HG02981 (cell line): ENCODE measurements at regions not wholly inside any gene's neighbourhood (a gene's known extent, or its start where the extent isn't known, plus 50 kb on each side); places are given as distances from the start of the nearest gene placed in this dataset.
A peak's percentile ranks its signal among the peaks of the same experiment; 100 is the strongest.

Source experiments
- ATAC-seq: cut with Tn5 transposase; IDR thresholded peaks from one replicate; pipeline ENCODE4 v1.9.1; 2021; ENCODE audit warnings: mild to moderate bottlenecking, moderate library complexity; ENCODE audit not compliant: unreplicated experiment

DNA sequence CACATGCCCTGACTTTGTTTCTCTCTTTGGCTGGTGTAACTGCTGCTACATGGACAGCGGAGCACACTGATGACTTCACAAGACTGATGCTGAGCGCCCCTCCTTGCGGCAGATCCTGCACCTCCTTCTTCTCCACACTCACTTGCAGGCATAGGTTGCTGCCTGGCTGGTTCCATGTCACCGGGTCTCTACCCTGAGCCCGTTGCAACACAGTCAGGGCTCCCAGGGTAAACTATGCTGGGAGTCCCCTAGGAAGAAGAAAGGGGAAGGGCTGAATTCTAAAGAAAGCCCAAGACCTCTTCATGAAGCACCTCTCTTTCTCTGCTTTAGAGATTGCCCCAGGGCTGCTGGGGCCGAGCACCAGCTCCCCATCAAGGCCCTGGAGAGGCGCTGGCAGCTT, 83.3 kb upstream of the DUSP22 start:
- no peak for ATAC-seq

DNA sequence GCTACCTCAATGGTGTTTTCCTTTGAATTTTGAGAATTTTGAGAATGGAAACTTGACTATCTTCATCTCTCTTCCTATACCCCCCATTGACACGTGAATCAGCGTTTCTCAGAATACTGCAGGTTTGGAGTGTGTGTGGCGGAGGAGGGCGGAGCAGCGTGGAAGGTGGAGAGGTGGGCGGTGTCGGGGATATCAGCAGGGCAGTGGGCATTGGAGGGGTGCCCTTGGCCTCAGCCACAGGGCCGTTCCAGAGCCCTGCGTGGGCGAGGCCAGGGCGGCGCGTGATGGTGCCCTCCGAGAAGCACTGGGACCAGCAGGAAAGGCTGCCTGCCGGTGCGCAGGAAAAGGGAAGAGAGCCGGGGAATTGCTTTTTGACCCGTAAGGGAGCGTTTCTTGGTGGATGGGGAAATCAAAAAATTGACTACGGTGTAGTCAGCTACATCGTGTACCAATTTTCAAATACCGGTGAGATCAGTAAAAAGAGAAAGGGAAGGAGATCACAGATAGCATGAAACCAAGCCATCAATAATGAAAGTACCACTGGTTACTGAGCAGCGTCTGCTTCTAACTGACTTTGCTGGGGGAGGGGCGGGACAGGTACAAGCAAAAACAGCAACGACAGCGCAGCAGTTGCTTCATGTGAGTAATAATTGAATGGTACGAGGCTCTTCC, 82.7 kb upstream of the DUSP22 start:
- ATAC-seq: peak; percentile 80

- no peak for ATAC-seq
Observed at GRCh38 chr6:210104-210456, 82.2 kb upstream of the DUSP22 start.

DNA sequence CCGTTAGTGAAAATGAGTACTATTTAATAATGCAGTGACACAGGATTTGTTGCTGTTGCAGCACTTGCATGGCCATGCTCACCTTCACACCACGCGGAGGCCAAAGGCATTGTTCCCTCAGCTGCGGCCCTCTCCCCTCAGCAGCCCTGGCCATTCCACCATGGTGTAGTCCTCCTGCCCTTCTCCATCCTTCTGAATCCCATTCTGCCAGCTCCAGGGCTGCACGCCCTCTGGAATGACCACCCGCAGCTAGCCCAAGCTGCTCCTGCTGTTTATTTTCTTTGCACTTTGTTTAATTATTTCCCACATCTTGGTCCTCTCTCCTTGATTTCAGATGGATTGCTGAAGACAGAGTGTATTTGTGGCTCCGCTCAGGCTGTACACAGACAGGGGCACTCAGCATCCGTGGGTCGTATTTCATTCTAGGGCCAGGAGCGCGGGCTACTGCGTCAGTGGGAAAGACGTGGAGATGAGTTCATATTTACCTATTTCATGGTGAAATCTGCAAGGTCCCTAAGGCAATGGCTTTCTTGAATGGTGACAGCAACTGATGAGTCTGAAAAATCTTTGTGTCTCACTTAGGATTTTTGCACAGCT, 81.4 kb upstream of the DUSP22 start:
- ATAC-seq: no peak

DNA sequence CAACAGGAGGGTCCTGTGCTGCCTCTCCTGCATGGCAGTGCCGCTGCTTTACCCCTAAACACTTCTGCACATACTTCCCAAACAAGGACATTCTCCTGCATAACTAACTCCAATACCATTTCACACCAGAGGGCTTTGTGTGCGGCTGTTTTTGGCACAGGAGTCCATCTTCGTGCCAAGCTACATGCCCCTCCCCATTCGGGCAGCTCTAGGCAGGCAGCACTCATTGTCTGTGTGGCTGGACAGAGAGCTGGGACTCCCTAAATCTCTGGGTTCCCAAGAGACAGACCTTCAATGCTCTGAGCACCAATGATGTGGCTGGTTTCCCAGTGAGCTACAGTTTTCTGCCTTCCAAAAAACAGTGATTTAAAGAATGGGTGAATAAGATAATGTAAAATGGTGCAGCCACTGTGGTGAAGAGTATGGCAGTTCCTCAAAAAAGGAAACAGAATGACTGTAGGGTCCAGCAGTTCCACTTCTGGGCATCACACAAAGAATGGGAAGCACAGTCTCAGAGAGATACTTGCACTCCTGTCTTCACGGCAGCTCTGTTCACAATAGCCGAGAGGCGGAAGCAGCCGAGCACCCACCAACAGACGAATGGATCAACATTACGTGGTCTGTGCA, 80.3 kb upstream of the DUSP22 start:
- ATAC-seq: no peak

GRCh38 chr6:213284-213683, 79.0 kb upstream of the DUSP22 start:
- ATAC-seq: no peak

GRCh38 chr6:214428-214827, 77.9 kb upstream of the DUSP22 start:
- ATAC-seq: no peak

DNA sequence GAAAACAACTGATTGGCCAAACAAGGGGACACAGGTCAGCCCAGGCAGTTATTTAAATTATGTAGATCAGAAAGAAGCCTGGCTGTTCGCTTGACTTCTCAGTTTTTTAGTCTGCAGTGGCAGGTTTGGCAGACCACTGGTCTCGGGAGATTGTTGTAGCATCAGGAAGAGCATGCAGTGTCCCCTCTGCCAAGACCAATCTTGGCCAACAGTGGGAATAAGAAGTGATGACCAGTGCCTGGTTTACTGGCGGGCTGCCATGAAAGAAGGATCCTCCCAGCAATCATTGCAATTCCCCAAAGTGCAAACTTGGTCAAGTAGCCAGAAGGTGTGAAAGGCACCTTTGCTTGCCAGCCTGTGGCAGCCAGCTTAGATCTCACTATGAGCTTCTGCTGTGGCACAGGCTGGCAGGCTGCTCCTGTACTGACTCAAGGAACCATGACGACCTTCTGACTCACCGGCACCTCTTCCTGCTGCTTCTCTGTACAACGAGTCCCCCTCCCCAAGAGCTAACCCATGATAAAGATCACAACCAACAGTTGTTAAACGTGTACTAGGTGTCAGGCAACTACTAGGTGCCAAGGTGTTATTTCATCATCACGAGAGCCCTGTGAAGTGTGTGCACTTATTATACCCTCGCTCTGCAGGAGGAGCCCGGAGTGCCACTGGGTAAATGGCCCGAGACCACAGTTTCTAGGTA, 76.8 kb upstream of the DUSP22 start:
- no peak for ATAC-seq

DNA sequence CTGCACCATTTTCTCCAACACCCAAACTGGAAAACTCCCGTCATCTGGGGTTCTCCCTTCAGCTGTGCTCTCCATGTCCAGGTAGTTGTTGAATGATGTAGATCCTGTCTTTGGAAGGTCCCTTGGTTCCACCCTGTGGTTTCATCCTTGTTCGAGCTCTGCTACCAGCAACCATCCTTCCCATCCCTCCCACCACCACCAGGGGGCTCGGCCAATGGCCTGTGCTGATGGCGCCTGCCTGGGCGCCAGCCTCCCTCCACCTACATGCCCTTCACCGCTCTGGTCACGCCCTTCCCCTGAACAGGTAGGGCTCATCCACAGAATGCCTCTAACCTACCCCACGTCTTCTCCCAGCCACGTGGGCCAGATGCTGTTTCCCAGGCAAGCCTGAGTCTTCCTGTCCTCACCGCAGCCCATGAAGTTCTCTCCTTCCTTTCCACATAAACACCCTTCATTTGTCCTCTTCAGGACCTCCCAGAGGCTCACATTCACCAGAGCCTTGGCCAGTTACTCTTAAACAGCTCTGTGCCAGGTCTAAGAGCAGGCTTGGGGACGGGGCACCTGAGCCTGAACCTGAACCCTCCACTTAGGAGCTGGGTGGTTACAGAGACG, 75.1 kb upstream of the DUSP22 start:
- no peak for ATAC-seq

GRCh38 chr6:218153-219018, 73.9 kb upstream of the DUSP22 start:
- ATAC-seq: peak; percentile 37

- peak; percentile 14 for ATAC-seq
Observed at GRCh38 chr6:219019-219570, 73.2 kb upstream of the DUSP22 start.

GRCh38 chr6:219641-220198, 72.6 kb upstream of the DUSP22 start:
- no peak for ATAC-seq

DNA sequence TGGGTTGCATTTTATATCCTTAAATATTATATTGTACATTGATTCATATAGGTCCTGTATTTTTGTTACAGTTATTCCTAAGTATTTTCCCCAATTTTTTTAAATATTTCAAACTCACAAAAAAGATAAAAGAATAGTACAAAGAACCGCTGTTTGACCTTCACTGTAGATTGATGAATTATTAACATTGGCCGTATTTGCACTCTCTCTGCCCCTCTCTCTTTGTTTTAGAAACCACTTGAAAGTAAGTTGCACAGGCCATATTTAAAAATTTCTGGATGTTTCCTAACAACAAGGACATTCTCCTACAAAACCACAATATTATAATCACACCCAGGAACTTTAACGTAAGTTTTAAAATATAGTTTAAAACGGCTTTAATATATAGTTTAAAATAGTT, 72.0 kb upstream of the DUSP22 start:
- ATAC-seq: no peak

GRCh38 chr6:220721-221475, 71.4 kb upstream of the DUSP22 start:
- no peak for ATAC-seq

- ATAC-seq: no peak
Observed at GRCh38 chr6:221531-222349, 70.5 kb upstream of the DUSP22 start.

GRCh38 chr6:222468-222867, 69.8 kb upstream of the DUSP22 start:
- ATAC-seq: no peak

GRCh38 chr6:223136-223535, 69.2 kb upstream of the DUSP22 start:
- no peak for ATAC-seq

DNA sequence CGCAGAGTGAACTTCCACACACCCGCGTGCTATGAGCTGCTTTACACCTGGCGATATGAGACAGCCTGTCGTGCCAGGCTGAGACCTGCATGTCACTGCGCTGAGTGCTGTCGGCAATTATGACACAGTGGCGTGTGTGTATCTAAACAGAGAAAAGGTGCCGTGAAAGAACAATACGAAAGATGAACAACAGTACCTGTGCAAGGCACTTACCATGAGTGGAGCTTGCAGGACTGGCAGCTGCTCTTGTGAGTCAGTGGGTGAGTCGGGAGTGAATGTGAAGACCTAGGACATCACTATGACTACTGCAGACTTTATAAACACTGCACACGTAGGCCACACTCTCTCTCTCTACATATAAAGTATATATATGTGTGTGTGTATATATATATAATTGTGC, 68.5 kb upstream of the DUSP22 start:
- ATAC-seq: no peak
